Brain pericyte (primary cell): ENCODE measurements at regions not wholly inside any gene's neighbourhood (a gene's known extent, or its start where the extent isn't known, plus 50 kb on each side); places are given as distances from the start of the nearest gene placed in this dataset.
"Not testable (repeated sequence)": the region's sequence is repeated elsewhere in the genome, so short reads cannot be mapped to it uniquely, and the experiment has no call there.

Experiments
- DNase-seq: peaks from one replicate; pipeline ENCODE4 v3.0.0-alpha.2; 2012; ENCODE audit warnings: low read depth, low spot score

DNA sequence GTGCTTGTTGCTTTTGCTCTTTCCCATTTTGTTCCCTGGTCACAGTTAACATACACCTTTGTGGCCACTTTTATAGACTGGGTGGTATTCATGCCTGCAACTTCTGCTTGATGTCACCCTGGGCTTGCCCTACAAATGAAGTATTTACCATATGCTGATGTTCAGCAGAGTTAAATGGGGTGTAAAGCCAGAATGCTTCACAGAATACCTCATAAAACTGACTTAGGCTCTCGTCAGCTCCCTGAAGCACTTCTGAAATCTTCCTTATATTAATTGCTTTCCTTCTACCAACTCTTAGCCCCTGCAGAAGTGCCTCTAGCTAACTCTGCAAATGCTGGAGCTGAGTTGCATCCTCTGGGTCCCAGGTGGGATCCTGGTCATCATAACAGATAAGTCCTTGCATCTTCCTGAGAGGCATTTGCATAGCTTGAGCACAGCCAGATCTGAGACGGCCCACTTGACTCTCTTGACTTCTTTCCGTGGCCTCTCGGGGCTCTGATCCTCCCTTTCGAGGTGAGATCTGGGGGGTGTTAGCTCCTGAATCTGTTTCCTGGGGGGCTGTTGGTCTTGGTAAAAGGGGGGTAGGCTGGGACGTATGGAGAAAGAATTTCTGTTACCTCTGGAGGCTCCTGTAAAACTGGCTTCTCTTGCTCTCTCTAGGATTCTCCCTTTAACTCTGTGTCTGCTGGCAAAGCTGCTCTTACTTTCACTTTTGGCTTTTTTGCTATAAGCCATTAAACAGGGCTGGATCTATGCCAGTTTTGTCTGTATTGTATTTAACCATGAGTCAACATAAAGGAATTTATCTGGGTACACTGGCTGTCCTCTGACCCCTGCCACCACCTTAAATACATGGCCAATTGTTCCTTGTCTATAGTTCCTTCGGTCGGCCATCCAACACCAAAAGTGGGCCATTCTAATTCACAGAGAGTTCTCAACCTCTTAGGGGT lies 223.0 kb upstream of the SYNCRIP start:
- DNase-seq = peak; percentile 7

DNA sequence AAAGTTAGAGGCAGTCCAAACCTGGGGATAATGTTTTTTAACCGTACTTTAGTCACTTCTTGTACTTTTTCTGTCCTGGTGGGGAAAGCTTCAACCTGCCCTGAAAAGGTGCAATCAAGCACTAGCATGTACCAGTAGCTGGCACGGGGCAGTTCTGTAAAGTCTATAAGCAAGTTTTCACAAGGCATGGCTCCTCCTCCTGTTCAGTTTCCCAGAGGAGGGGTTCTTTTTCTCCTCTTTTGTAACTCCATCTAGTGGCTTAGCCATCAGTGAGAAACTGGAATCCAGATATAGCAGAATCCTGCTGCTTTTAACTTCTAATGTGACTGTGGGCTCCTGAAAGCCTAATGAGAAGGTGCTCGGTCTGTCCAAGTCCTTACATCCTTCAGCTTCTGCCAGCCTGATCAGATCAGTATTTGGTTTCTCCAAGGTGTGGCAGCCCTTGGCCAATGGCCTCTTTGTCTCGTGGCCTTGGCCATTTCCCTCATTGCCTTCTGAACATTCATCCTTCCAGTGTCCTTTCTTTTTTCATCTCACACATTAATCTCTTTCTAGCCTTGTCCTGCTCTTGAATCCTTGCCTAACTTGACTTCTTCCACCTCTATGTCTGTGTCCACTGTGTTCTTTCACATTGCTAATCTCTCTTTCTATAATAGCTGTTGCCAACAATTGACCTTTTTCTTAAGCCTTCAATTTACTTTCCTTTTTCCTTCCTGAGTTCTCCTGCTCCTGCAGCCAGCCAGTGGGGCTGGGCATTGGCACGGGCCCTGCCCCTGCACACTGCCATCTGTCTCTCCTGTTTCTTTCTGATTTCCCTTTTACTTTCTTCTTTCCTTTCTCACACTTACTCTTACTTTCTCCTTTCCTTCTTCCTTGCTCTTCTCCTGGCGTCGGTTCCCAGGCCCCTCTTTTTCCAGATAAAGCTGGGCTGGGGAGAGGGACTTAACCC lies 222.0 kb upstream of the SYNCRIP start:
- DNase-seq = no peak

DNA sequence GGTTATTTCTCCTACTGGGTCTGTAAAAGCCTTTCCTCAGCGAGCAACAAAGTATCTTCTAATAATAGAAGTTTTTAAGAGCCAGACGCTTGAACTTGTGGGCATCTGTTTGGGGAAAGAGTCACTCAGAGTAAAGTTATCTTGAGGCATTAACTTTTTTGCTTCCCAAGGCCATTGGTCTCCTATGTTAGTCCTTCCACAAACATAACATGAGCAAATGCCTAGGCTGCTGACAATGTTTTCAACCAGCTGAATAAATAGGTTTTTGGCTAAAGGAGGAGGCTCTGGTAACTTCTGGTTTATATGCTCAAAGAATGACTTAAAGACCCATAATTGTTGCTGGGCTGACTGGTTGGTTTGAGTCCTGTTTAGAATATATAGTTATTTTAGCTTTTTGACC lies 213.5 kb upstream of the SYNCRIP start:
- DNase-seq = no peak

DNA sequence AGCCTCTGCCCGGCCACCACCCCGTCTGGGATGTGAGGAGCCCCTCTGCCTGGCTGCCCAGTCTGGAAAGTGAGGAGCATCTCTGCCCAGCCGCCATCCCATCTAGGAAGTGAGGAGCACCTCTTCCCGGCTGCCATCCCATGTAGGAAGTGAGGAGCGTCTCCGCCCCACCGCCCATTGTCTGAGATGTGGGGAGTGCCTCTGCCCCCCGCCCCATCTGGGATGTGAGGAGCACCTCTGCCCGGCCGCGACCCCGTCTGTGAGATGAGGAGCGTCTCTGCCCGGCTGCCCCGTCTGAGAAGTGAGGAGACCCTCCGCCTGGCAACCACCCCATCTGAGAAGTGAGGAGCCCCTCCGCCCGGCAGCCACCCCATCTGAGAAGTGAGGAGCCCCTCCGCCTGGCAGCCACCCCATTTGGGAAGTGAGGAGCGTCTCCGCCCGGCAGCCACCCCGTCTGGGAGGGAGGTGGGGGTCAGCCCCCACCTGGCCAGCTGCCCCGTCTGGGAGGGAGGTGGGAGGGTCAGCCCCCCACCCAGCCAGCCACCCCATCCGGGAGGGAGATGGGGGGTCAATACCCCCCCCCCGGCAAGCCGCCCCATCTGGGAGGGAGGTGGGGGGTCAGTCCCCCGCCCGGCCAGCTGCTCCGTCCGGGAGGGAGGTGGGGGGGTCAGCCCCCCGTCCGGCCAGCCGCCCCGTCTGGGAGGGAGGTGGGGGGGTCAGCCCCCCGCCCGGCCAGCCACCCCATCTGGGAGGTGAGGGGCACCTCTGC lies 195.8 kb upstream of the SYNCRIP start:
- DNase-seq = not testable (repeated sequence)

DNA sequence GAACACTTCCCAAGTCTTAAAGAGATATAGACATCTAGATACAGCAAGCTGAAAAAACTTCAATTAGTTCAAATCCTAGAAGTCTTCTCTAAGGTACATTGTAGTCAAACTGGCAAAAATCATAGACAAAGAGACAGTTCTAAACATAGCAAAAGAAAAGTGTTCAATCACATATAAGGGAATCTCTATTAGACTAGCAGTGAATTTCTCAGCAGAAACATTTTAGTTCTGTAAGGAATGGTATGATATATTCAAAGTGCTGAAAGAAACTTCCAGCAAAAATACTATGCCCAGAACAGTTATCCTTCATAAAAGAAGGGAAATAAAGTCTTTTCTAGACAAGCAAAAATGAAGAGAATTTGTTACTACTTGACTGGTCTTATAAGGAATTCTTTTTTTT lies 186.3 kb upstream of the SYNCRIP start:
- DNase-seq = no peak

DNA sequence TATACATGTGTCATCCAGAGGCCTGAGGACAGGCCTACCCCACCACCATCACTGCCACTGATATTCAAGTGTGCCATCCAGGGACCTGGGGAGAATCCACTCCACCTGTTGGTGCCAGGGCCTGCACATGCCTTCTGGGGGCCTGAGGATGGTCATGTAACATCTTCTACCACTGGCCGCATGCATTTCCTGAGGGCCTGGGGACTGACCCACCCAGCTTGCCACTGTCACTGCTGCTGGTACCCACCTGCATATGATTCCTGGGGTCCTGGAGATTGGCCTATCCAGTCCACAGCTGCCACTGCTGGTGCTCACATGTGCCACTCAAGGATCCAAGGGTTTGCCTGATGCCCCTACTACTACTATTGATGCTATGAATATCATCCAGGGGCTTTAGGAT lies 184.3 kb upstream of the SYNCRIP start:
- no peak for DNase-seq

DNA sequence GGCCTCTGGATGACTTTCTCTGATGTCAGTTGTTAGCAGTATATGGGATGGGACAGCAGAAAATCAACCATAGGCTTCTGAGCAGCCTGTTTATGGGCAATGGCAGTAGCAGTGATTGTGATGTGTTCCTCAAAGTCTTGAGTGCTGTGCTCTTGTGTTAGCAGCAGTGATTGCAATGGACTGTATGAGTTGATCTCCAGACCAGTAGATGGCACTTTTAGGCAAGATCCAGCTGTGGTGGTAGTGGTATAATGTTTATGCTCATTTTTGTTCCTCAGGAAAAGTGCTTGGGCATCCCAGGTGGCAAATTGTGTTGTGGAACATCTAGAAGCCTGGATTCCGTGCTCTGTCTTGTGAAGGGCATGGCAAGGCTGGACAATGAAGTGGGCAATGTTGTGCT lies 181.6 kb upstream of the SYNCRIP start:
- no peak for DNase-seq

DNA sequence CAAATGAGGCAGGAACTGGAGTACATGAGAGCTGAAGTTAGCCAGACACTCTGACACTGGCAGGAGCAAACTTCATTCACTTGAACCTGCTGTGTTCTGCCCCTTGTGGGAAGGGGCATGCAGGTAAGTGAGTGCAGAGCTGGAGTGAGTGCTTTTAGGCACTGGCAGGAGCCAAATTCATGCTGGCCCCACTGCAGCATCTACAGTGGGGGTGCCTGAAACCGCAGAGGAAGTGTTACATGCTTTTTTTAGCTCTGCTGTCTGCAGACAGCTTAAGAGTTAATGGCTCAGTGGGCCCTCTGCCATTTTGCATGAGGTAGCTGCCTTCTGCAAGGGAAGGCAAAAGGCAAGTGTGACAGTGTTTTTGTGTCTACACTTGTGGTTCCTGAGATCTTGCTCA lies 167.9 kb upstream of the SYNCRIP start:
- no peak for DNase-seq

DNA sequence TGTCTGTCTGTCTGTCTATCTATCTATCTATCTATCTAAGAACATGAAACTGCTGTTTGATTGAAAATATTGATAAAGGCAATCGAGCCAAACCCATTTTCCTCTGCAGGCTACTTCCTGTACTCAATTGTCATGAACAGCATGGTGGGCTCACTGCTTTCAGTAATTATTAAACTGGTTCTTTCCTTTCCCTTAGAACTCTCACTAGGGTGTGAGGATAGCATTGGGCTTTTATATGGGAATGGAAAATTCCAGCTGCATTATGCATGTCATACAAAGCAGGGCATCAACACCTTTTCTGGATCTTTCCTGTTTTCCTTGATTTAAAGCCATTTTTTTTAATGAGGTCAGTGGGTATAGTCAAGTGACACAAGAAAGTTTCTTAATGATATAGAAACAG lies 161.0 kb upstream of the SYNCRIP start:
- no peak for DNase-seq

DNA sequence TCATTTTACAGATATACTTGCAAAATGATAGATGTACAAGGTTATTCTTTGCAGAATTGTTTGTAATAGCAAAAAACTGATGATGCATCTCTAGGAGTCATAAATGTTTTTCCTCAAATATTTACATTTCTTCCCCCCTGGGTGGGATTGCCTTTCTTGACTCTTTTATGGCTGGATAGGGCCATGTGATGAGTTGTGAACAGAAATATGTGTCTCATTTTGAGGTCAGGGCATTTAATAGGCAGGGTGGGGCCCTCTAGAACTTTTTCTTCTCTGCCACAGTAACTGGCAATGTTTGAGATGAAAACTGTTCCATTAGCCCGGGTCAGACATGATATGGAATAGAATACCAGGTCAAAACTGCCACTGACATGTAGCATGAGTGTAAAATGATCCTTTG lies 159.5 kb upstream of the SYNCRIP start:
- DNase-seq = no peak

DNA sequence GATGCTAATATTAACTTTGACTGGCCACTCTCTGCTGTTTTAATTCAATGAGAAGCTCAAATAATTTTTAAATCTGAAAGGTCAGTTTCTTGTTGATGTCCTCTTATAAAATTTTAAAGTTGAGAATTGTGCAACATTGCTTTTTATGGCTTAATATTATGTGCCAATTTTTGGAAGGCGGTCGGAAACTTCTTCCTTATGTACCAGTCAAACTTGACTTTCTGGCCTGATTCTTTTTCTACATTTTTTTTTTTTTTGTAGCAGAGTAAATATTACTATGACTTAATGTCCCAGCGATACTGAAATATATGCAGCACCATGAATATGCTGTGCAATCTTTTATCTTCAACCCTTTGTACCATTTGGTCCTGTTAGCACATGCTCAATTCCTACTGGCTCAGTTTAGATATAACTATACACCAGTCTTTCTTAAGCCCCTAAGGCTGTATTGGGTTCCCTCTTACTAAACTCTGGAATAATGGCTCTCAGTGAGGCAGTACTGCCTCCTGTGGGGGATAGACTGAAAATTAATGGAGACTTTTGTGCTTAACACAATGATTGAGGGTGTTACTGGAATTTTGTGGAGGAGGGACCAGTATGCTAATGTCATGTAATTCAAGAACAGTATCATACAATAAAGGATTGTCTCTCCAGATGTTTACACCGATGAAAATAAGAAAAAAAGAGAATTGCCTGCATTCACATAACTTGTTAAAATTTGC lies 156.4 kb upstream of the SYNCRIP start:
- DNase-seq = no peak

DNA sequence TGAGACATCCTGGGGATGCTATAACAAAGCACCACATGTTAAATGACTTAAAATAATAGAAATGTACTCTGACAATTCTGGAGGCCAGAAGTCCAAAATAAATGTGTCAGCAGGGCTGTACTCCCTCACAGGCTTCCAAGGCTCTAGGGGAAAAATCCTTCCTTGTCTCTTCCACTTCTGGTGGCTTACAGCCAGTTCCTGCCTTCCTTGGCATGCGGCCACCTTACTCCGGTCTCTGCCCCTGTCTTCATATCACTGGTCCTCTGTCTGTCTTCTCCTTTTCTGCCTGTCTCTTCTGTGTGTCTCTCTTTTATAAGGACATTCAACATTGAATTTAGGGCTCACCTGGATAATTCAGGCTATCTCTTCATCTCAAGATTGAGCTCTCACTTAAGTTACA lies 155.3 kb upstream of the SYNCRIP start:
- no peak for DNase-seq

DNA sequence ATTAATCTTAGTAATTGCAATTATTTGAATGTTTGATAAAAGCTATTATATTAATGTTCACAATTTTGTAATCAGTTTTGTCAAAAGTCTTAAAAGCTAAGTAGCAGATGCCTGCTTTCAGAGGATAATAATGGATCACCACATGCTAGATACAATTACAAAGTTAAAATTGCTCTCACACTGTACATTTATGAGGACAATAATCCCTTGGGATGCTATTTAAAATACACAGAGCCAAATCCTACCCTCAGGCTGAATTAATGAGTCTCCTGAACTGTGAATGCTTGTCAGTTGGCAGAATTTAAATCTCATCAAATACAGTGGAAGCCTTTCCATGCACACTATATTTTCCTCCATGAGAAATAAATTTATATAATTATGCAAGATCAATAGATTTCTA lies 153.3 kb upstream of the SYNCRIP start:
- DNase-seq = no peak

DNA sequence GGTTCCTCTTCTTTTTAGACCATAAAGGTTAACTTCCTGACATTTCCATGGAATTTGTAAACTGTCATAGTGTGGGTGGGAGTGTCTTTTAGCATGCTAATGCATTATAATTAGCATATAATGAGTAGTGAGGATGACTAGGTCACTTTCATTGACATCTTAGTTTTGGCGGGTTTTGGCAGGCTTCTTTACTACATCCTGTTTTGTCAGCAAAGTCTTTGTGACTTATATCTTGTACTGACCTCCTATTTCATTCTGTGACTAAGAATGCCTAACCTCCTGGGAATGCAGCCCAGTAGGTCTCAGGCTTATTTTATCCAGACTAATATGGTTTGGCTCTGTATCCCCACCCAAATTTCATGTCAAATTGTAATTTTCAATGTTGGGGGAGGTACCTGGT lies 149.6 kb upstream of the SYNCRIP start:
- DNase-seq = no peak

DNA sequence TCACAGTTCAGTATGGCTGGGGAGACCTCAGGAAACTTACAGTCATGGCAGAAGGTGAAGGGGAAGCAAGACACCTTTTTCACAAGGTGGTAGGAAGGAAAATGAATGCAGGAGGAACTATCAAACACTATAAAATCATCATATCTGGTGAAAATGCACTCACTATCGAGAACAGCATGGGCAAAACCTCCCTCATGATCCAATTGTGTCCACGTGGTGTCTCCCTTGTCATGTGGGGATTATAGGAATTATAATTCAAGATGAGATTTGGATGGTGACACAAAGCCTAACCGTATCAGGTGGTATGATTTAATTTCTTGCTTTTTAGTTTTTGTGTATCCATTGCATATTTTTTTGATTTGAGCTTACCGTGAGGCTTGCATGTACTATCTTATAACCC lies 133.2 kb upstream of the SYNCRIP start:
- DNase-seq = no peak

DNA sequence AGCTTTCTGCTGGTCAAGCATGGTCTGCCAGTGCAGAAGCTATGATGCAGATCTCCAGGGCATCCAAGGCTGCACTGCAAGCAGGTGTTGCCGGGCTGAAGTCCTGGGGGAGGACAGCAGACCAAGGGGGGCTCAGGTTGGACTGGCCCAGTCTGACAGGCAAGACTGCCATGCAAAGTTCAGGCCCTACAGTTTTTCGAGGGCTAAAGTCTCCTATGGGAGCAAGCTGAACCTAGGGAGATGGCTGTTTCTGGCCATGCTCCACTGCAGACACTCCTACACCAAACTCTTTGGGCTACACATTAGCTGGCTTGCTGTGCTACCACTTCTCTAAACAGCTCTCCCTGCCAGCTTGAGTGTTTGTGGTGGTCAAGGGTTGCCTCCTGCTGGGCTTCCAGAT lies 130.0 kb upstream of the SYNCRIP start:
- no peak for DNase-seq

DNA sequence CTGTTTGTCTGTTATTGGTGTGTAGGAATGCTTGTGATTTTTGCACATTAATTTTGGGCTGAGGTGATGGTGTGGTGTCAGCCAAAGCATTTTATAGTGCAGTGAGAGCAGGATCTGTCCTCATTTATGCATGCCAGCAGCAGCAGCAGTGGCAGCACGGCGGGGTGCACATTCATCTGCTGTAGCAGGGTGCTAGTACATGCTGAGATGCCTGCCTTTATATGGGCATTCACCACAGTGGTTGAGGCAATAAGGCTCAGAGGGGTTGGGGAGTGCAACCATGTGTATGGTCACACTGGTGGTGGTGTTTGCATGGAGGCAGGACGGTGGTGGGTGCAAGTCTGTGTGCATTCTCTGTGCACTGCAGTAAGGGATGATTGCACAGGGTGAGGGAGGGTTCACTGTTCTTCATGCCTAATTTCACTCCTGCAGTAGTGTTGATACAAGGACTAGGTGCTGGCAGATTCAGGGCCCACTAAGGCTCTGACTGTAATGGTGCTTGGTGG lies 129.3 kb upstream of the SYNCRIP start:
- no peak for DNase-seq

DNA sequence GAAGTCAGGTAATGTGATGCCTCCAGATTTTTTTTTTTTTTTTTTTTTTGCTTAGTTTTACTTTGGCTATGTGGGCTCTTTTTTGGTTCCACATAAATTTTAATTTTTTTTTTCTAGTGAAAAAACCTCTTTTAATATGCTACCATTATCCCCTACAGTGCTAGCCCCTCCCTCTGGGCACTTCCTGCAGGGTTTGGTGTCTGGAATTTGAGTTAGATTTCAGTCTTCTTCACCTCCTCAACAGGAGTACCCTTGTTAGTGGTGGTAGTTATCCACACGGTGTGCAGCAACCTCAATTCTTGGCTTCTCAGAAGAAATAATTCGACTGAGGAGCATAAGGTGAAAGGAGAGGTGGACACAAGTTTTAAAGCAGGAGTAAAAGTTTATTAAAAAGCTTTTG lies 128.8 kb upstream of the SYNCRIP start:
- no peak for DNase-seq

DNA sequence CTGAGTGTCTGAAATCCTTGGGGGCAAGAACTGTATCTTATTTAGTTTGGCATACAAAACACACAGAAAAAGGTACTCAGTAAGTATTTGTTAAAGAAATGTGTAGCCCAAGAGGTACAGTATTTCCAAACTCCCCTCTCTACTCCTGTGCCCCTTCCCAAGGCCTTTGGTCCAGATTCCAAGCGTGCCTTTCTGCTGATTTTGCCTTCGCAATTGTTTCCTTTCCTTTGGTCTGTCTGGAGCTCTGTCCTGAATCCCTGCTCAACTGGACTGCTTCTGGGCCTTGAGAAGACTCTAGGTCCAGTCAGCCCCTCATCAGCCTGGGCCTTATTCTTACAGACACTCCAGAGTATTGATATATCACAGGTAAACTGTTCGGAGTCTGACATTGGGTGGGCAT lies 122.2 kb upstream of the SYNCRIP start:
- no peak for DNase-seq

DNA sequence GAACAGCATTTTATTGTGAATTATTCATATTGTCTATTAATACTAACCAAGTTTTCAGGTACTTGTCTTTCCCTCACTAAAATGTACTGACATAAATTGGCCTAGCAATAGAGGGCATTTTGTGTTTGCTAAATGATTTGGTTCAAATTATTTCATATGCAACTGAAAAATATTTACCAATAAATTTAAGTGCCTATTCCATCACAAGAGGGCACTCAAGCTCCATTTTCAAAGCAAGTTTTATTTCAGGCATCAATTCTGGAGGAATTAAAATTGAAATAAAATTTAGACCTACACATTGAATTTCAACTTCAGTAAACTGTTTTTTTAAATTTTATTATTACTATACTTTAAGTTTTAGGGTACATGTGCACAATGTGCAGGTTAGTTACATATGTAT lies 114.3 kb upstream of the SYNCRIP start:
- no peak for DNase-seq

DNA sequence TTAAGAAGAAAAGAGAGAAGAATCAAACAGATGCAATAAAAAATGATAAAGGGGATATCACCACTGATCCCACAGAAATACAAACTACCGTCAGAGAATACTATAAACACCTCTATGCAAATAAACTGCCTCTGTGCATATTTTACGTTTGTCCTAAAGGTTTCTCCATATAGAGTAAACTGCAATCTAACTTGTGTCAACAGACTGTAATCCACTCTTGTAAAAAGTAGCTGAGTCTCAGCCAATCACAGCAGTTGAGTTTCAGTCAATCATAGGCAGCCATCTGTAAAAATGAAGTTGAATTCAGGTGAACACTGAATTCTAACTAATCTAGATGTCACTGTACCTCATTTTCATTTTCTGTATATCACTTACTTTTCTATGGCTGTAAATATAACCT lies 112.2 kb upstream of the SYNCRIP start:
- DNase-seq = no peak
